Tibial nerve (tissue), 4 donors: ENCODE measurements at regions not wholly inside any gene's neighbourhood (a gene's known extent, or its start where the extent isn't known, plus 50 kb on each side); places are given as distances from the start of the nearest gene placed in this dataset.

Experiments
- CTCF ChIP-seq, 5 experiments: fragments of 200-600 bp in 3 of 5; fragments of 450-650 bp in 2 of 5; sonication (generic) in 3 of 5; IDR thresholded peaks; one replicate each; pipeline ENCODE4 v1.5.1; 2016 to 2019; ENCODE audit warnings: antibody characterized with exemption in 5 of 5, mild to moderate bottlenecking in 3 of 5, moderate library complexity in 2 of 5
- EP300 ChIP-seq, 2 donors: sonication (generic); formaldehyde crosslinking; IDR thresholded peaks; one replicate each; pipeline ENCODE4 v1.6.1; 2017; ENCODE audit warnings: antibody characterized with exemption in 2 of 2, mild to moderate bottlenecking in 1 of 2
- POLR2A ChIP-seq, 2 donors: fragments of 450-650 bp; IDR thresholded peaks; one replicate each; pipeline ENCODE4 v1.6.1; 2017; ENCODE audit warnings: antibody characterized with exemption in 2 of 2, mild to moderate bottlenecking in 2 of 2, moderate library complexity in 2 of 2

- TF ChIP-seq POLR2A (IDR thresholded peaks at IDR 0.05) (no peak), CTCF (IDR thresholded peaks at IDR 0.05) (no peak), EP300 (IDR thresholded peaks at IDR 0.05) (no peak)
Observed at GRCh38 chr6:82737965-82738364, 327.7 kb downstream of the UBE3D start.
